KMS-11 (cell line): ENCODE measurements at regions not wholly inside any gene's neighbourhood (a gene's known extent, or its start where the extent isn't known, plus 50 kb on each side); places are given as distances from the start of the nearest gene placed in this dataset.
"Not testable (repeated sequence)": the region's sequence is repeated elsewhere in the genome, so short reads cannot be mapped to it uniquely, and the experiment has no call there.

ENCODE experiments used
- H2AFZ ChIP-seq: fragments of 200-600 bp; sonication (generic); 2 replicates; pipeline ENCODE4 v1.6.1; 2016; ENCODE audit warnings: antibody characterized with exemption, mixed run types, low read depth
- H3K27ac ChIP-seq: fragments of 200-600 bp; sonication (generic); 2 replicates; pipeline ENCODE4 v1.6.1; 2016; ENCODE audit warnings: mild to moderate bottlenecking, mixed run types
- H3K27me3 ChIP-seq: fragments of 200-600 bp; sonication (generic); 2 replicates; pipeline ENCODE4 v1.6.1; 2017; ENCODE audit warnings: mild to moderate bottlenecking, low read depth, mixed run types, moderate library complexity; ENCODE audit not compliant: insufficient read depth
- H3K36me3 ChIP-seq: fragments of 200-600 bp; sonication (generic); 2 replicates; pipeline ENCODE4 v1.6.1; 2017; ENCODE audit warnings: mild to moderate bottlenecking, mixed run types; ENCODE audit not compliant: insufficient read depth
- H3K4me1 ChIP-seq: fragments of 200-600 bp; sonication (generic); 2 replicates; pipeline ENCODE4 v1.6.1; 2016; ENCODE audit warnings: mild to moderate bottlenecking, low read depth, mixed run types; ENCODE audit not compliant: poor library complexity, severe bottlenecking
- H3K4me2 ChIP-seq: fragments of 200-600 bp; sonication (generic); 2 replicates; pipeline ENCODE4 v1.7.0; 2016; ENCODE audit warnings: mild to moderate bottlenecking, mixed run types
- H3K4me3 ChIP-seq: fragments of 200-600 bp; sonication (generic); IDR thresholded peaks from 2 replicates; pipeline ENCODE4 v1.6.1; 2017; ENCODE audit warnings: low read depth, low read length, mixed read lengths; ENCODE audit not compliant: insufficient read depth
- H3K79me2 ChIP-seq: fragments of 200-600 bp; sonication (generic); 2 replicates; pipeline ENCODE4 v1.6.1; 2016; ENCODE audit warnings: low read depth, mixed run types; ENCODE audit not compliant: insufficient read depth
- H3K9ac ChIP-seq: fragments of 200-600 bp; sonication (generic); 2 replicates; pipeline ENCODE4 v1.6.1; 2016; ENCODE audit warnings: mild to moderate bottlenecking, mixed run types
- H4K20me1 ChIP-seq: fragments of 200-600 bp; sonication (generic); 2 replicates; pipeline ENCODE4 v1.6.1; 2016; ENCODE audit warnings: mild to moderate bottlenecking, mixed run types; ENCODE audit not compliant: insufficient read depth
- CTCF ChIP-seq: fragments of 200-600 bp; sonication (generic); conservative IDR thresholded peaks from 2 replicates; pipeline ENCODE4 v1.6.1; 2017; ENCODE audit warnings: low read depth, mild to moderate bottlenecking, antibody characterized with exemption, low read length, moderate library complexity, mixed read lengths

- Histone ChIP-seq H4K20me1 (no peaks in the 10 kb centered on the region), H3K36me3 (no peaks in the 10 kb centered on the region), H3K4me1 (no peaks in the 10 kb centered on the region), H3K4me3 (no peak overlapping the region), H2AFZ (no peak overlapping the region), H3K9ac (no peak overlapping the region), H3K79me2 (no peaks in the 10 kb centered on the region), H3K27me3 (no peaks in the 10 kb centered on the region), H3K27ac (no peak overlapping the region), H3K4me2 (no peak overlapping the region)
- TF ChIP-seq CTCF: no peak
Measured at GRCh38 chr1:166390366-166391033, 223.7 kb upstream of the FAM78B start.

- Histone ChIP-seq H3K4me1 (no peaks in the 10 kb centered on the region), H3K36me3 (no peaks in the 10 kb centered on the region), H3K79me2 (no peaks in the 10 kb centered on the region), H3K4me3 (no peak overlapping the region), H2AFZ (no peak overlapping the region), H3K9ac (no peak overlapping the region), H4K20me1 (no peaks in the 10 kb centered on the region), H3K4me2 (no peak overlapping the region), H3K27me3 (no peaks in the 10 kb centered on the region), H3K27ac (no peak overlapping the region)
- TF ChIP-seq CTCF: no peak
Measured at GRCh38 chr1:166391279-166392066, 224.7 kb upstream of the FAM78B start.

GRCh38 chr1:166395729-166396128 is 228.9 kb upstream of the FAM78B start:
- no peaks in the 10 kb centered on the region for H3K4me1 ChIP-seq
- H3K9ac ChIP-seq: no peak overlapping the region
- no peaks in the 10 kb centered on the region for H3K79me2 ChIP-seq
- H3K4me2 ChIP-seq: no peak overlapping the region
- H3K4me3 ChIP-seq: no peak overlapping the region
- H3K27me3 ChIP-seq: no peaks in the 10 kb centered on the region
- no peak overlapping the region for H3K27ac ChIP-seq
- TF ChIP-seq CTCF: no peak
- H2AFZ ChIP-seq: no peak overlapping the region
- H3K36me3 ChIP-seq: no peaks in the 10 kb centered on the region
- no peaks in the 10 kb centered on the region for H4K20me1 ChIP-seq

- not testable (repeated sequence) for H3K27ac ChIP-seq, H3K79me2 ChIP-seq, H4K20me1 ChIP-seq, H3K4me3 ChIP-seq, H3K4me2 ChIP-seq, H2AFZ ChIP-seq, H3K4me1 ChIP-seq, H3K36me3 ChIP-seq, H3K27me3 ChIP-seq, H3K9ac ChIP-seq
Measured at GRCh38 chr1:166409253-166410082, 242.7 kb upstream of the FAM78B start.
